C4-2B (cell line): ENCODE measurements at regions not wholly inside any gene's neighbourhood (a gene's known extent, or its start where the extent isn't known, plus 50 kb on each side); places are given as distances from the start of the nearest gene placed in this dataset.

Experiments used
- H3K27ac ChIP-seq: fragments of 450-650 bp; 2 replicates; pipeline ENCODE4 v1.5.1; 2017
- ZFX ChIP-seq: fragments of 450-650 bp; IDR thresholded peaks from 2 replicates; pipeline ENCODE4 v1.6.1; 2017
- TF ChIP-seq, protein P1 (sequence below): fragments of 450-650 bp; conservative IDR thresholded peaks from 2 replicates; pipeline ENCODE4 v1.5.1; 2017; ENCODE audit warnings: mild to moderate bottlenecking

DNA sequence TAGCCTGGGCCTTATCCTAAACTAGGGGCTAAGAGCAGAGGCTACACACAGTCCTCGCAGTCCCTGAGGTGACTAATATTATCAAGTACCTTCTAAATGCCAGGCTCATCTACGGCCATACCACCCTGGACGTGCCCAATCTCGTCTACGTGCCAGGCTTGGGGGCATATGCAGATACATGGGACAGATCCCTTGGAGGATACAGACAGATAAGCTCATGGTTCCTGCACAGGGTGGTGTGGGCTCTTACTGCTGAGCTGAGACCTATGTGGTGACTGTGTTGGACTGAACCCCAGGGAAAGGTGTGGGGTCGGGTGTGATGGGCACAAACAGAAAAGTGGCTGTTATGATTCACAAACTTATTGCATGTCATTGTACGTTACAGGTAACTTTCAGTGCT lies 268.4 kb upstream of the NEBL start:
- H3K27ac ChIP-seq = no peak overlapping the region
- TF ChIP-seq, protein P1, sequence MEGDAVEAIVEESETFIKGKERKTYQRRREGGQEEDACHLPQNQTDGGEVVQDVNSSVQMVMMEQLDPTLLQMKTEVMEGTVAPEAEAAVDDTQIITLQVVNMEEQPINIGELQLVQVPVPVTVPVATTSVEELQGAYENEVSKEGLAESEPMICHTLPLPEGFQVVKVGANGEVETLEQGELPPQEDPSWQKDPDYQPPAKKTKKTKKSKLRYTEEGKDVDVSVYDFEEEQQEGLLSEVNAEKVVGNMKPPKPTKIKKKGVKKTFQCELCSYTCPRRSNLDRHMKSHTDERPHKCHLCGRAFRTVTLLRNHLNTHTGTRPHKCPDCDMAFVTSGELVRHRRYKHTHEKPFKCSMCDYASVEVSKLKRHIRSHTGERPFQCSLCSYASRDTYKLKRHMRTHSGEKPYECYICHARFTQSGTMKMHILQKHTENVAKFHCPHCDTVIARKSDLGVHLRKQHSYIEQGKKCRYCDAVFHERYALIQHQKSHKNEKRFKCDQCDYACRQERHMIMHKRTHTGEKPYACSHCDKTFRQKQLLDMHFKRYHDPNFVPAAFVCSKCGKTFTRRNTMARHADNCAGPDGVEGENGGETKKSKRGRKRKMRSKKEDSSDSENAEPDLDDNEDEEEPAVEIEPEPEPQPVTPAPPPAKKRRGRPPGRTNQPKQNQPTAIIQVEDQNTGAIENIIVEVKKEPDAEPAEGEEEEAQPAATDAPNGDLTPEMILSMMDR = no peak
- no peak for TF ChIP-seq ZFX

DNA sequence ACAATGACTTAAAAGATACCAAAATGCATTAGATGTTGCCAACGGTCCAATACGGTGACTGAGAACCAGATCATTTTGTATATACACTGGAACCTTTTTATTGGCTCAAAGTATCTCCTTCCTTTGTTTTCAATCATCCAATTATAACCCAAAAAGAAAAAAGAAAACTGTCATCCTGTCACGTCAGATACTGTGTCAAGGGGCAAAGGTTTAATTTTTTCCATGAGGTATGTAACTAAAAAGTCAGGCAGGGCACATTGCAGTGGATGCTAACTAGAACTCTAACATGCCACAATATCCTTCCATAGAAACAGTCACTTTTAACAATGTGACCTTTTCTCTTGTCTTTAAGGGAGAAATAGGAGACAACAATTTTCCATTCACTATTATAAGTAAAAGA lies 267.6 kb upstream of the NEBL start:
- no peak overlapping the region for H3K27ac ChIP-seq
- no peak for TF ChIP-seq ZFX
- TF ChIP-seq, protein P1 = no peak

DNA sequence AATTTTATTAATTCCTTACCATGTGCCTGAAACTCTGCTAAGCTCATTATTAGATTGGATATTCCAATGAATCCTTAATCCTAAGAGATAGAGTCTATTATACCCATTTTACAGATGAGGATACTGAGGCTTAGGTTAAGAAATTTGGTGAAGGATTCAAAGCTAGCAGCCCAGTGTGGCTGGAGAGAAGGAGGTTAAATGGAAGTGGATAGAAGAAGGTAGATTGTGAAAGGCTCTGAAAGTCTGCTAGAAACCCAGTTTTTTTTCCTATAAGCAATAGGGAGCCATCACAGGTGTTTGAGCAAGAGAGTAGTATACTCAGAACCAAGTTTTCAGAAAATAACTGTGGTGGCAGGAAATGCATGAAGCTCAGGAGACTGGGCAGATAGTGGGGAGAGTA lies 265.8 kb upstream of the NEBL start:
- TF ChIP-seq, protein P1 = no peak
- no peak for TF ChIP-seq ZFX
- no peak overlapping the region for H3K27ac ChIP-seq

DNA sequence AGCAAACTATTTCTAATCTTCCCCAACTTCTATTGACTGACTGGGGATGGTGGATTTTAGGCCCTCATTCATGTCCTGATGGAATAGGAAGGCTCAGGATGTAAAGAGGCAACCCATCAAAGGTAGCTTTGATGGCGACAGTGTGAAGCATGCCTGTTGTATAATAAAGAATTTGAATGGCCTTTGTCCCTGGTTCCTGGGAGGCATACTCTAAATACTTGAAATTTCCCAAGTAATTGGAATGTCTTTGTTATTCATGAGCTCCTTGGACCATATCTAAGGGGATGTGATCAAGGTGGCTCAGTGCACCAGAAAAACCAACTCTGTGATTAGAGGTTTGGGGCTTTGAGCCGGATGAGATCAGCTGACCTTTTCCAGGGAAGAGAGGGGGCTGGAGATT lies 264.5 kb upstream of the NEBL start:
- TF ChIP-seq, protein P1 = no peak
- TF ChIP-seq ZFX = no peak
- H3K27ac ChIP-seq = no peak overlapping the region

DNA sequence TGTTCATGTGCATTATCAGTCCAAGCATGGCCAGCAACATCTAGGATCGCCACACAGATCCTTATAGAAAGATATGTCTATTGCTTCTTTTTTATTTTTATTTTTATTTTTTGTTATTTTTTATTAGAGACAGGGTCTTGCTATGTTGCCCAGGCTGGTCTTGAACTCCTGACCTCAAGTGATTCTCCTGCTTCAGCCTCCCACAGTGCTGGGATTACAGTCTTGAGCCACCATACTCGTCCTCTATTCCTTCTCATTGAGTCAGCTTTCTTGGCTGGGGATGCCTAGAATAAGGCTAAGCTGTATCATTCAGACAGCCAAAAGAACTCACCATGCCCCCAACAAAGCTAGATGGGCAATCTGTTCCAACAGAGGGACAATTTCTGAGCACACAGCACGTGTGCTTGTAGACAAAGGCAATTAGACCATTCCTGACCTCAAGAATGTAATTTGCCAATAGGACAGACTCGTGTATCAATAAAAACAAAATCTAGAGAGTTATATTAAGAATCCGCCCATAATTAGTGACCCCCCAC lies 264.0 kb upstream of the NEBL start:
- no peak overlapping the region for H3K27ac ChIP-seq
- TF ChIP-seq, protein P1 = no peak
- no peak for TF ChIP-seq ZFX

DNA sequence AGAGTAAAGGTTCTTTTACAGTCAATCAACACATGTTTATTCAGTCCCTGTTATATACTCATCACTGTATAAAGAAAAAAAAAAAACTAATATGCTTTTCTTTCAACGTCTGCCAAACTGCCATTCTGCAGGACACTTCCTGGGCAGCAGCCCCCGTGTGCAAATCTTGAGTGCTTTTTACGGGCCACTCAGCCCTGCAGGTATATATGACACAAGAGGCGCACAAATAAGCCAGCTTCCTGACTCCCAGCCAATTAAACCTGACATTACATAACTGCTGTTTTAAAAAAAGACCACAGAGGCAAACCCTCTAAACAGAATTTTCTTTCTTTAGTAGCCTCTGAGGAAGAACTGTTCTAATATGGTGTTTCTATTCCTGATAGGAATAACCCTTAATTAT lies 263.0 kb upstream of the NEBL start:
- H3K27ac ChIP-seq = no peak overlapping the region
- TF ChIP-seq, protein P1 = 0 out of 2 replicates have a peak, but pooled peaks have one; percentile 8
- no peak for TF ChIP-seq ZFX

DNA sequence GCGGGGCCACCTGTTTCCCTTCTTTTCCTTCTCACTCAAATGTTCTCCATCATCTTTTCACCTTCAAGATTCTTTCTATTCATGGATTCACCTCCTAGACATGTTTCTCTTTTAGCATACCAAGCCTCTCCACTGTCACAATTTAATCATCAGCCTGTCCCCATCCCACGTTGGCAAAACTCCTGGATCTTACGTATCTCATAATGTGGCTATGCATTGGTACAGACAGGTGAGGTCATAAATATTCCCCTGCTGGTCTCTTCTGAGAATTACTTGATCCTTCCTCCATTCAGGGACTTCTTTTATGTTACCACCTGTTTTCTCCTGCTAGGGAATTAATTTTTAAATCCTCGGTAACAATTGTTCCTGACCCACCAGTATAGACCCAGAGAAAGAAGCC lies 262.6 kb upstream of the NEBL start:
- TF ChIP-seq ZFX = no peak
- TF ChIP-seq, protein P1 = peak; percentile 30
- no peak overlapping the region for H3K27ac ChIP-seq
